Kidney (tissue), 13 donors: ENCODE measurements at regions not wholly inside any gene's neighbourhood (a gene's known extent, or its start where the extent isn't known, plus 50 kb on each side); places are given as distances from the start of the nearest gene placed in this dataset.

Experiments
- DNase-seq, 5 donors: peaks; one replicate each; pipeline ENCODE4 v3.0.0-alpha.2; 2013 to 2020
- FAIRE-seq: peaks from 2 replicates; lab custom pipeline; 2012; peaks lifted over from hg19 to GRCh38; lab: Jason Lieb, UNC
- H3K27ac ChIP-seq, 2 donors: one replicate each; pipeline ENCODE4 v1.7.0; 2013; ENCODE audit warnings: low read depth in 2 of 2, low read length in 2 of 2, inconsistent platforms in 1 of 2
- H3K27me3 ChIP-seq: one replicate; pipeline ENCODE4 v1.7.1; 2013; ENCODE audit warnings: low read length, inconsistent platforms; ENCODE audit not compliant: control insufficient read depth, insufficient read depth
- H3K36me3 ChIP-seq, 3 donors: one replicate each; pipeline versions ENCODE4 v1.7.0 to v1.7.1; 2013; ENCODE audit warnings: low read length in 3 of 3, control low read depth in 1 of 3, inconsistent platforms in 1 of 3; ENCODE audit not compliant: insufficient read depth in 3 of 3, control insufficient read depth in 2 of 3
- H3K4me1 ChIP-seq, 3 donors: one replicate each; pipeline versions ENCODE4 v1.7.0 to v1.7.1; 2013; ENCODE audit warnings: low read length in 3 of 3, inconsistent platforms in 1 of 3, low read depth in 1 of 3; ENCODE audit not compliant: control insufficient read depth in 2 of 3, insufficient read depth in 2 of 3
- H3K4me3 ChIP-seq, 3 donors: one replicate each; pipeline versions ENCODE4 v1.7.0 to v1.8.1; 2013; ENCODE audit warnings: low read length in 3 of 3, control low read depth in 1 of 3, inconsistent platforms in 1 of 3
- H3K9ac ChIP-seq, 3 donors: one replicate each; pipeline versions ENCODE4 v1.7.0 to v1.7.1; 2013; ENCODE audit warnings: low read length in 3 of 3, control low read depth in 1 of 3, inconsistent platforms in 1 of 3
- H3K9me3 ChIP-seq, 3 donors: one replicate each; pipeline versions ENCODE4 v1.7.0 to v1.7.1; 2013; ENCODE audit warnings: low read length in 3 of 3, control low read depth in 1 of 3, inconsistent platforms in 1 of 3; ENCODE audit not compliant: control insufficient read depth in 2 of 3, insufficient read depth in 1 of 3
- intact Hi-C: fragments of 100-400 bp; cut with DNase I; formaldehyde crosslinking; loops from one replicate; pipeline ENCODE4 v1.11.1; 2022
- TF ChIP-seq, protein P1 (sequence below): IDR thresholded peaks from 3 replicates; pipeline ENCODE4 v1.5.1; 2012; ENCODE audit warnings: mild to moderate bottlenecking, moderate library complexity, borderline replicate concordance; ENCODE audit not compliant: insufficient read depth; ENCODE audit errors: extremely low read depth
- donor health status: control.
- donor health status: control.
- donor health status: control.
- donor health status: control.
- donor health status: control.
- donor health status: DM: yes; HTN: yes; CAD: no.
- donor health status: Normal renal cell carcinoma (clear cell type).

DNA sequence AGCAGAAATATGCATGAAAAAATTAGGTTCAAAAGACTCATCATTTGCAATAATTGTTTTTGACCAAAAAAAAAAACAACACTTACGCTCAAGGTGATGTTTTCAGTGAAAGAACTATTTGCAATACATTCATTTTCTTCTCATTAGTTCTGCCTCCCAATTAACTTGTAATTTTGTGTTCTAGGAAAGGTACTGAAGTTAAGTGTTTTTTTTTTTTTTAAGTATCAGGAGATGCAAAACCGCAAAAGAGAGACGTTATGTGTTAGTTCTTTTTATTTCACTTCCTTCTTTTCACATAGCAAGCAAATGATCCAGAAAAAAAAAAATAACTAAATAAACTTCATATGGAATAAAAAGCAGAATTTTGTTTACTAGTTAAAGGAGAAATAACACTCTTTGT is 735.2 kb upstream of the GCFC2 start:
- intact Hi-C loops = no loop called here
- Histone ChIP-seq H3K36me3 (no peaks in the 10 kb centered on the region), H3K27ac (no peak overlapping the region), H3K9ac (no peak overlapping the region), H3K9me3 (no peaks in the 10 kb centered on the region), H3K4me3 (no peak overlapping the region), H3K4me1 (no peaks in the 10 kb centered on the region), H3K27me3 (no peaks in the 10 kb centered on the region)
- no peak for DNase-seq
- no peak for FAIRE-seq
- TF ChIP-seq, protein P1, sequence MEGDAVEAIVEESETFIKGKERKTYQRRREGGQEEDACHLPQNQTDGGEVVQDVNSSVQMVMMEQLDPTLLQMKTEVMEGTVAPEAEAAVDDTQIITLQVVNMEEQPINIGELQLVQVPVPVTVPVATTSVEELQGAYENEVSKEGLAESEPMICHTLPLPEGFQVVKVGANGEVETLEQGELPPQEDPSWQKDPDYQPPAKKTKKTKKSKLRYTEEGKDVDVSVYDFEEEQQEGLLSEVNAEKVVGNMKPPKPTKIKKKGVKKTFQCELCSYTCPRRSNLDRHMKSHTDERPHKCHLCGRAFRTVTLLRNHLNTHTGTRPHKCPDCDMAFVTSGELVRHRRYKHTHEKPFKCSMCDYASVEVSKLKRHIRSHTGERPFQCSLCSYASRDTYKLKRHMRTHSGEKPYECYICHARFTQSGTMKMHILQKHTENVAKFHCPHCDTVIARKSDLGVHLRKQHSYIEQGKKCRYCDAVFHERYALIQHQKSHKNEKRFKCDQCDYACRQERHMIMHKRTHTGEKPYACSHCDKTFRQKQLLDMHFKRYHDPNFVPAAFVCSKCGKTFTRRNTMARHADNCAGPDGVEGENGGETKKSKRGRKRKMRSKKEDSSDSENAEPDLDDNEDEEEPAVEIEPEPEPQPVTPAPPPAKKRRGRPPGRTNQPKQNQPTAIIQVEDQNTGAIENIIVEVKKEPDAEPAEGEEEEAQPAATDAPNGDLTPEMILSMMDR = no peak

DNA sequence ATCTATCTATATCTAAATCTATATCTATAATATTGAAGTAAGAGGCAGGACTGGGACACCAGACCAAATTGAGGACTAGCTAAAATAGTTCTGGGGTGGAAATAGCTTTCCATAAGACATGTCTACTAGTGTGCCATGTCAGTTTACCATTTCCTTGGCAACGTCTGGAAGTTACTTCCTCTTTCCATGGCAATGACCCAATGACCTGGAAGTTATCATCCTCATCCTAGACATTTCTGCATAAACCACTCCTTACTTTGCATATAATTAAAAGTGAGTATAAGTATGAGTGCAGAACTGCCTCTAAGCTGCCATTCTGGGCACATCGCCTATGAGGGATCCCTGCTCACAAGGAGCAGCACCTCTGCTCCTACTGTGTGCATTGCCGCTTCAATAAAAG is 734.0 kb upstream of the GCFC2 start:
- no peak overlapping the region for H3K9ac ChIP-seq
- FAIRE-seq (no peak), DNase-seq (no peak)
- no peak overlapping the region for H3K4me3 ChIP-seq
- intact Hi-C loops = no loop called here
- H3K4me1 ChIP-seq = no peaks in the 10 kb centered on the region
- no peak overlapping the region for H3K27ac ChIP-seq
- no peaks in the 10 kb centered on the region for H3K9me3 ChIP-seq
- no peaks in the 10 kb centered on the region for H3K27me3 ChIP-seq
- TF ChIP-seq, protein P1 = no peak
- H3K36me3 ChIP-seq = no peaks in the 10 kb centered on the region

DNA sequence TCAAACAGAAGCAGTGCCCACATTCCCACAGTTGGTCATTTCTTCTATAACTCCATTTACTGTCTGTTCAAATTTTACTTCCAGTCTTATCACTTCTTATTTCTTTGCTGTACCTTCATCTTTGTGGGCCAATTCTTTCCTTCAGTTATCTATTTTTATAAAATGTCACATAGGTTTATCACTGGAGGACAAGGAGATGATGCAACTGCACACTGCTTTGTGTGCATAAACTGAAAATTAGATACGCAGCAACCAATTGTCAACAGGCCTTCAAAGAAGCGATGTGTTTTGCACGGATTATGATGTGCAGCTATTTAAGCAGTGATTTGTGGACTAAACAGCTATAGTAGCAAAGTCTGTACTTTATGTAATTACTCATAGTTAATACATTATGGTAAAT is 726.8 kb upstream of the GCFC2 start:
- Histone ChIP-seq H3K27me3 (no peaks in the 10 kb centered on the region), H3K9me3 (no peaks in the 10 kb centered on the region), H3K4me3 (no peak overlapping the region), H3K4me1 (no peaks in the 10 kb centered on the region), H3K36me3 (no peaks in the 10 kb centered on the region), H3K27ac (no peak overlapping the region), H3K9ac (no peak overlapping the region)
- intact Hi-C loops = no loop called here
- FAIRE-seq (no peak), DNase-seq (no peak)
- TF ChIP-seq, protein P1 = no peak

DNA sequence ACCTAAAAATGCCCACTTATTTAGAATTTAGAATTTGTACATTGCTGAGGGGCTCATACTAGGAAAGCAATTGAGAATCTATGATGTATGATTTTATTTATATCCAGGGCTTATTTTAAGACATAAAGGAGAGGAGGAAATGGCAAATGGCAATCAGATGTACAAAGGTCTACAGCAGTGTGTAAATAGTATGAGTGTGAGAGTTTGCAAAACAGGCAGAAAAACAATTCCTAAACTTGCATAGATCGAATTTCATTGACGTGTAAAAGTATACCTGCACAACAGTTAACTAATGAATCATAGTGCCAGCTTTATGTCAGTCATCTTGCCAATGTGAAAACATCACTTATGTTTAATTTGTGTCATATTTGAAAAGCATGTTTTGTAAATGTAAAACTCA is 718.7 kb upstream of the GCFC2 start:
- Histone ChIP-seq H3K4me3 (no peak overlapping the region), H3K9me3 (no peaks in the 10 kb centered on the region), H3K4me1 (no peaks in the 10 kb centered on the region), H3K27me3 (no peaks in the 10 kb centered on the region), H3K36me3 (no peaks in the 10 kb centered on the region), H3K9ac (no peak overlapping the region), H3K27ac (no peak overlapping the region)
- intact Hi-C loops = no loop called here
- TF ChIP-seq, protein P1 = no peak
- no peak for DNase-seq
- FAIRE-seq = no peak
